Activated effector memory CD4-positive, alpha-beta T cell treated with anti-CD3 and anti-CD28 coated beads, Interleukin-2, amount 50 U/mL, for 16 hours (primary cell): ENCODE measurements at regions not wholly inside any gene's neighbourhood (a gene's known extent, or its start where the extent isn't known, plus 50 kb on each side); places are given as distances from the start of the nearest gene placed in this dataset.

ENCODE experiments used
- DNase-seq: peaks from one replicate; pipeline ENCODE4 v3.0.0-alpha.2; 2020

- DNase-seq, result no peak
These were observed 244.3 kb upstream of the NWD2 start for GRCh38 chr4:37000281-37000680.

GRCh38 chr4:37001688-37002436 lies 242.7 kb upstream of the NWD2 start:
- DNase-seq, result no peak

- no peak for DNase-seq
These were observed 241.9 kb upstream of the NWD2 start for GRCh38 chr4:37002625-37003024.

- DNase-seq, result no peak
These were observed 236.3 kb upstream of the NWD2 start for GRCh38 chr4:37008199-37008598.

DNA sequence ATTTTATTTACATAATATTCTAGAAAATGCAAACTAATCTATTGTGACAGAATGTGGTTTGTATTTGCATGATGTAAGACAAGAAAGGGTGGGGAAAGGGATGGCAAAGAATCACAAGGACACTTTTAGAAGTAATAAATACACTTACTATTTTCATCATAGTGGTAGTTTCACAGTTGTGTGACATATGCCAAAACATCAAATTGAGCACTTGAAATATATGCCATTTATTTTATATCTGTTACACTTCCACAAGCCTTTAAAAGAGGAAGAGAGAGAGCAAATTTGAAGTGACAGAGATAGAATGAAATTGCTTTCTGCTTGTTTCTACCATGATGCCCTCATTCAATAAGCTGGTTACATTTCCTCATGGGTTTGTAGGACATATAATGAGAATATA lies 230.0 kb upstream of the NWD2 start:
- no peak for DNase-seq

DNA sequence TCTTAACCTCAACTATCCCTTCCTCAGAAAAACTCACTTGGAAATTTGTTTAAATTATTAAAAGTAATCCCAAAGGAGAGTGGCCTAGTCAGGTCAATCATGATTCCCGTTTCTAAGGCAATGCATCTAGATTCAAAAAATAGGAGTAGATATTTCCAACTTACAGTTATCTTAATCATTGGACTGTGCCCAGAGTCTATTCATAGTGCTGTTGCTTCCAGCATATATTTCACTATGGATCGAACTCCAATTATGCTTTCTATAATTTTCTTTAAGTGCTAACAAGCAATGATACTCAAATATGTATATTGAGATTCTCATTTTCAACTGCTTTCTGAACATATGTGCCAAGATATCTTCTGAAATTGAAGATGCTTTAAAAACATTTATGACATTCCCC lies 229.2 kb upstream of the NWD2 start:
- no peak for DNase-seq

GRCh38 chr4:37023504-37023903 lies 221.0 kb upstream of the NWD2 start:
- no peak for DNase-seq

DNA sequence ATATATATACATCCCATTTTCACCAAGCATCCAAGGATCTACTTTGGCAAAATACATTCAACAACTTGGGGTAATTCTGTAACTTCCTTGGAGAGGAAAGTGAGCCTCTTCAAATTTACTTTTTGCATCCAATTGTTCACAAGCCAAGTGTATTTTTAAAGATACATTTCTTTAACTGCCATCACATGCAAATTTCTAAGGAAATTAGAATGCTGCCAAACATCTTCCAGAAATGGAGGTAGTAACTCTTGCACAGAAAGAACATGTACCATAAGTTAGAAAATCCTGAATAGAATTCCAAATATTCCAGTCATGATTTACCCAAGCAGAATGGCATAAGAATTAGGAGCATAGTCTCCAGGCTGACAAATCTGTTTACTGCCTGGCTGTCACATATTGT lies 220.5 kb upstream of the NWD2 start:
- DNase-seq, result no peak

DNA sequence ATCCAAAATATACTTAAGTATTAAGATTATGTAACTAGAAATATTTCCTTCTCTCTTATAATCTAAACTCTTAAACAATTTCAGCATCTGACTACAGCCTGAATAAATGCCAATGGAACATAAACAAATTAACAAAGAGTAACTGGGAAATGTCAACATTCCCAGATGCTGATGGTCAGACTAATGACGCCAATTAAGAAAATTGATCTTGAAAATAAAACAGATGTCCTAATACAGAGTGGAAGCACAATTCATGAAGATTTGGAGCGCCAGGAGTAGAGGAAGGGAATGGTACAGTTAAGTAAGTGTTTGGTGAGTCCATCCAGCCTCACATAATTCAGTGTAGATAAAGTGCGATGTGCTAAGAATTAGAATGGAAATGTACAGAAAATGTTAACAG lies 203.7 kb upstream of the NWD2 start:
- no peak for DNase-seq

GRCh38 chr4:37043342-37043741 lies 201.2 kb upstream of the NWD2 start:
- no peak for DNase-seq

- DNase-seq, result no peak
These were observed 193.4 kb upstream of the NWD2 start for GRCh38 chr4:37051111-37051510.

- no peak for DNase-seq
These were observed 192.7 kb upstream of the NWD2 start for GRCh38 chr4:37051866-37052265.

DNA sequence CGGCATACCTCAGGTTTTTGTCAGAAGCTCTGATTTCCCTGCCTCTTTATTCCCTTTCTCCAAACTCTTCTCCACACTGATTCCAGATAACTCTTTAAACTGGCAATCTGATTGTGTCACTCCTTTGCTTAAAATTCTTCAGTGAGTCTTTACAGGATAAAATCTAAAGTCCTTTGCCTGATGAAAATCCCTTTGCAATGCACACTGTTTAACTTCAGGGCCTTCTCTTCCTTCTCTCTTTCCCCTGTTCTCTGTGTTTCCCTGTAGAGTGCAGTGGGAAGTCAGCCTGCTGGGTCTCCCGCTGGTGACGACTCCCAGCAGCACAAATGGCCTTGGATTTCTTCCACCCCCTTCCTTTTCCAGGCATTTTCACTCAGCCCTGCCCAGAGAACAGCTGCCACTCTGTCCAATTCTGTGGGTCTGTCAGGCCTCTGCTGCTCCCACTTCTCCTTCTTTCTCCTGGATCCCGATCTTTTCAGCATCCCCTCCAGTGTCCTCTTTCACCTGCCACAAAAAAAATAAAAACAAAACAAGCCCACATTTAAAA lies 189.9 kb upstream of the NWD2 start:
- no peak for DNase-seq

- no peak for DNase-seq
These were observed 185.7 kb upstream of the NWD2 start for GRCh38 chr4:37058826-37059225.

DNA sequence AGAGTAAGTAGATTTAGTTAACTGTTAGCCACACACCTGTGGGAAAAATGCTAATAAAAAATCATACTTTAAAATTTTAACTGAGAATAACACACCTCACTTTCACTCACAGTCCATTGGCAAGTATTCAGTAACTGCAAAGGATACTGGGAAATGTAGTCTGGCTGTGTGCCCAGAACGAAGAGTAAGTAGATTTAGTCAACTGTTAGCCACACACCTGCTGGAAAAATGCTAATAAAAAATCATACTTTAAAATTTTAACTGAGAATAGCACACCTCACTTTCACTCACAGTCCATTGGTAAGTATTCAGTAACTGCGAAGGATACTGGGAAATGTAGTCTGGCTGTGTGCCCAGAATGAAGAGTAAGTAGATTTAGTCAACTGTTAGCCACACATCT lies 178.4 kb upstream of the NWD2 start:
- DNase-seq, result no peak

- no peak for DNase-seq
These were observed 176.0 kb upstream of the NWD2 start for GRCh38 chr4:37068580-37068979.

DNA sequence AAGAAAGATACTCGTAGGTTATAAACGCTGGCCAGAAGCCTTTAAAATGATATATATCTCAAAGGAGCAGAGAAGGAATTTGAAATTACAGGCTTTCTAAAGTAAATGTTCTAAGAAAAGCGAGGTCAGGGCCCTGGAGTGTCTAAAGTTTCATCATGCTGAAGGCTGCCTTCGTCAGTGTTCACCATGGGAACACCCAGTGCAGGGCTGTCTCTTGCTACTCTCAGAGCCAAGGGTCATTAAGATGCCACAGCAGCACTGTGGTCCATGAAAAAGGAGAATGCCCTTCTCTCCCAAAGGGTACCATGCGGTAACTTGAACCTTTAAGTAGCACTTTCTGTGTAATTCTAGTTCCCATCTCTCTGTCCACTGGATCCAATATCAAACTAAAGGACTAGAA lies 174.5 kb upstream of the NWD2 start:
- no peak for DNase-seq

GRCh38 chr4:37071576-37071975 lies 173.0 kb upstream of the NWD2 start:
- no peak for DNase-seq

- DNase-seq, result no peak
These were observed 171.2 kb upstream of the NWD2 start for GRCh38 chr4:37073226-37073840.

DNA sequence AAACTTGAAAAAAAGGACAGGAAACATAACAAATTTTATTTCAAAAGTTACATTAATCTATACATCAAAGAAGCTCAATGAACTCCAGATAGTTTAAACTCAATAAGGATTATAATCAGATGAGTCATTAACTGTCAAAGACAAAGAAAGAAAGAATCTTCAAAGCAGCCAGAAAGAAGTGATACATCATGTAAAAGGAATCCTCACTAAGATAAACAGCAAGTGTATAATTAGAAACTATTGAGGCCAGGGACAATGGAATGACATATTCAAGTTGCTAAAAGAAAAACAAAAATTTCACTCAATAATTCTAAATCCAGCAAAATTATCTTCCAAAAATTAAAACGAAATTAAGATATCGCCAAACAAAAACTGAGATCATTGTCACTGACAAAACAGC lies 161.6 kb upstream of the NWD2 start:
- no peak for DNase-seq

DNA sequence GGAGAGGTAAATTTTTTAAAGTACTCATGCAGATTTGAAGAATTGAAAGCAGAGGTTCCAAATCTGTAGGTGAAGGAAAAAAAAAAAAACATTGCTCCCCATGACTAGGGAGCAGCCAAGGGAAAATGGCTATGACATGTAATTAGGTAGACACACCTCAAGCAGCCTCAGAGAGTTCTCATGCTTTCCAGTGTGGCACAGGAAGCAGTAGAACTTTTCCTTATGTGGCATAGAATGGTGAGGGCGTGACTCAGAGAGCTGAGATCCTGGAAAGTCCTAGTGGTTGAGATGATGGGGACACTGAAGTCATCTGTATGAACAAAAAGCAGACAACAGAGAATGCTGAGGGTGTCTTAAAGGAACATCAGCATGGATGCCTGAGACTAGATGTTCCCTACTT lies 148.6 kb upstream of the NWD2 start:
- no peak for DNase-seq

- no peak for DNase-seq
These were observed 143.4 kb upstream of the NWD2 start for GRCh38 chr4:37101182-37101581.

- DNase-seq, result no peak
These were observed 142.9 kb upstream of the NWD2 start for GRCh38 chr4:37101686-37102085.

GRCh38 chr4:37109756-37110155 lies 134.8 kb upstream of the NWD2 start:
- no peak for DNase-seq

DNA sequence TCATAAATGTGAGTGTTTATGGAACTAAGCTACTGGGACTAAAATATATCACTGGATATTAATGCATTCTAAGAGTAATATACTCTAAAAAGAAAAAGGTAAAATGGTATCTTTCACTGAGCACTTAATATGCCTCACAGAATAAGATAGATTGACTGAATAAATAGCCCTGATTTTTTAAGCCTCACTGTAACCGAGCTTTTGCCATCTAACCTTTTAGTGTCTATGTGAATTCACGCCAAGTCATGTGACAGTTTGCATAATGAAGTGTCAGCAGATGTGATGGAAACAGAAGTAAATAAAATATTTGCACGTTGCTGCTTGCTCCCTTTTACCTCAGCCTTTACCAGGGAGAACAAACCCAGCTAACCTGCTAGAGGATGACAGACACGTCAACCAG lies 119.7 kb upstream of the NWD2 start:
- DNase-seq, result no peak
